ENCODE measurements at regions not wholly inside any gene's neighbourhood (a gene's known extent, or its start where the extent isn't known, plus 50 kb on each side); places are given as distances from the start of the nearest gene placed in this dataset.

DNA sequence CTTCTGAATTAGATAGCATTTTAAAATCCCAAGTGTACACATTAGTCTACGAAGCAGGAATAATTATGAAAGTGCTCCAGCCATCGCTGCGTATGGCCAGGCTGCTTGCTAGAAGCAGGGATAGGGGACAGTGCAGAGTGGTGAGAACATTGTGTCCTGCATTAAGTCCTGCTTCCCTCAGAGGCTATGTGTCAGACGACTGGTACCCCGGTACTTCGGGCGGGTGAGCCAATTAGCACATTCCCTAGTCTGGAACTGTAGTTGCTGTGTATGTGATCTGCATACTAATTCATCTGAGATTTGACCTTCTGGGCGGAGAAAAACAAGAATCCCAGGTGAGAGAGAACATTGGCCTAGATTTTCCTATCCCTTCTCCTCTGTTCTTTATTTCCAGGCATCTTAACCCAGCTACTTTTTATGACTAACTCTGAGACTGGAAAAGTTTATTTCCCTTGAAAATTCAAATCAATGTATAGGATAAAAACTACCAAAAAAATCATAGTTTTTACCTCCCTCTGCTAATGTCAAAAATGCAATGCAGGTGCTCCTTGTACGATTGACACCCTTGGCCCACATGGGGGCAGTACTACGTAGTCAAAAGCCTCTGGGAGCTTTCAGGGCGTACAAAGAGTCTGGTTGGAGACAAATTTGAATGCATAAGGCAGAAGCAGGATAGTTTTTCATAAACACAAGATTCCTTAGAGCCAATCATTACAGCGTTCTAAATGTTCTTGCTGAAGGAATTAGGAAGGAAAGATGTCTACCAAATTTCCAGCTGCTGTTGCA is 764.3 kb downstream of the NOVA1 start:
- POLR2A ChIA-PET: no interaction called here
- no peak overlapping the region for H3K4me2 ChIP-seq (ENCODE audit: insufficient read depth, low read length)
- FAIRE-seq (peak; percentile 55), DNase-seq (ENCODE audit: low read depth, low spot score) (peak; percentile 46)
- no peaks in the 10 kb centered on the region for H3K36me3 ChIP-seq (ENCODE audit: control insufficient read depth in 2 of 2, extremely low read depth in 1 of 2, insufficient read depth in 2 of 2, low read length in 2 of 2)
- H3K9me3 ChIP-seq (replicated peaks; ENCODE audit: control insufficient read depth, insufficient read depth, low read length): no peaks in the 10 kb centered on the region
- H2AFZ ChIP-seq (ENCODE audit: low read depth, low read length): no peak overlapping the region
- no peak overlapping the region for H3K4me3 ChIP-seq (replicated peaks in 1 of 3; ENCODE audit: insufficient read depth in 1 of 3, low read depth in 1 of 3, low read length in 3 of 3)
- H3K4me1 ChIP-seq (ENCODE audit: control insufficient read depth, extremely low read depth, insufficient read depth, low read length): no peaks in the 10 kb centered on the region
- H3K9me1 ChIP-seq (replicated peaks; ENCODE audit: control insufficient read depth, extremely low read depth, insufficient read depth, low read length): no peaks in the 10 kb centered on the region
- H3K9ac ChIP-seq (replicated peaks; ENCODE audit: extremely low read depth, insufficient read depth, low read length): no peak overlapping the region
- H3K27ac ChIP-seq (ENCODE audit: insufficient read depth, low read depth, low read length): no peak overlapping the region
- H3K27me3 ChIP-seq (ENCODE audit: control insufficient read depth in 2 of 2, insufficient read depth in 2 of 2, low read length in 2 of 2): no peaks in the 10 kb centered on the region
- dilution Hi-C loops (cut with MboI; ENCODE audit: extremely low pct_ligation_motif_present, low sequenced_read_pairs) (no loop called here), intact Hi-C loops (cut with micrococcal nuclease) (loop anchor here (1.0 to 5.0 kb wide), 3 partner anchors 175 to 899 kb away; no protein-coding TSS in a partner anchor)
- H4K20me1 ChIP-seq (replicated peaks; ENCODE audit: control insufficient read depth, extremely low read depth, insufficient read depth, low read length): no peaks in the 10 kb centered on the region
- TF ChIP-seq, protein P1, sequence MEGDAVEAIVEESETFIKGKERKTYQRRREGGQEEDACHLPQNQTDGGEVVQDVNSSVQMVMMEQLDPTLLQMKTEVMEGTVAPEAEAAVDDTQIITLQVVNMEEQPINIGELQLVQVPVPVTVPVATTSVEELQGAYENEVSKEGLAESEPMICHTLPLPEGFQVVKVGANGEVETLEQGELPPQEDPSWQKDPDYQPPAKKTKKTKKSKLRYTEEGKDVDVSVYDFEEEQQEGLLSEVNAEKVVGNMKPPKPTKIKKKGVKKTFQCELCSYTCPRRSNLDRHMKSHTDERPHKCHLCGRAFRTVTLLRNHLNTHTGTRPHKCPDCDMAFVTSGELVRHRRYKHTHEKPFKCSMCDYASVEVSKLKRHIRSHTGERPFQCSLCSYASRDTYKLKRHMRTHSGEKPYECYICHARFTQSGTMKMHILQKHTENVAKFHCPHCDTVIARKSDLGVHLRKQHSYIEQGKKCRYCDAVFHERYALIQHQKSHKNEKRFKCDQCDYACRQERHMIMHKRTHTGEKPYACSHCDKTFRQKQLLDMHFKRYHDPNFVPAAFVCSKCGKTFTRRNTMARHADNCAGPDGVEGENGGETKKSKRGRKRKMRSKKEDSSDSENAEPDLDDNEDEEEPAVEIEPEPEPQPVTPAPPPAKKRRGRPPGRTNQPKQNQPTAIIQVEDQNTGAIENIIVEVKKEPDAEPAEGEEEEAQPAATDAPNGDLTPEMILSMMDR (IDR thresholded peaks at IDR 0.05; ENCODE audit: extremely low read depth in 1 of 2, insufficient read depth in 1 of 2, low read depth in 1 of 2, low read length in 2 of 2): peak; percentile 52 to 55
- TF ChIP-seq POLR2AphosphoS5 (IDR thresholded peaks at IDR 0.05; ENCODE audit: insufficient read depth, low read depth, low read length): no peak
- CTCF ChIA-PET: interaction anchor here (0.6 to 2.7 kb wide), 15 partner anchors 11 to 1138 kb away, joined by 3 to 78 read pairs (median 4); no protein-coding TSS in a partner anchor
- no peaks in the 10 kb centered on the region for H3K79me2 ChIP-seq (ENCODE audit: control insufficient read depth, insufficient read depth, low read length)
- BruUV-seq (replicated peaks): no TSS peak

DNA sequence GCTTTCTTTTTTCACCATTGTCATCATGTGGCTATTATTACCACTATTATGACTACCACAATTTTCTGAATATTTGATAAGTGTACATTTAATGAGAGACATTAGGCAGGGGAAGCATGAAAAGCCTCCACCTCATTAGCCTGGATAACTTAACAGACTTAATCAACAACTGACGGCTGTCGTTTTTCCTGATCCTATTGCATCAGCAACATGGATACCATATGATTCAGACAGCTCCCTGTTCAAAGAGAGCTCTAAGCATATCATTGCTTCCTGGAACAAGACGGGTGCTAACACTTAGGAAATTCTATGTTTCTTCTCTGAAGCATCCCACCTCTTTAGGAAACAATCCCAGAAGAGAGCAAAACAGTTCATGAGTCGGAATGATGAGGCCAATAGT is 765.2 kb downstream of the NOVA1 start:
- Histone ChIP-seq H3K4me2 (ENCODE audit: insufficient read depth, low read length) (no peak overlapping the region), H4K20me1 (replicated peaks; ENCODE audit: control insufficient read depth, extremely low read depth, insufficient read depth, low read length) (no peaks in the 10 kb centered on the region), H3K4me3 (replicated peaks in 1 of 3; ENCODE audit: insufficient read depth in 1 of 3, low read depth in 1 of 3, low read length in 3 of 3) (no peak overlapping the region), H3K9ac (replicated peaks; ENCODE audit: extremely low read depth, insufficient read depth, low read length) (no peak overlapping the region), H3K27me3 (ENCODE audit: control insufficient read depth in 2 of 2, insufficient read depth in 2 of 2, low read length in 2 of 2) (no peaks in the 10 kb centered on the region), H3K79me2 (ENCODE audit: control insufficient read depth, insufficient read depth, low read length) (no peaks in the 10 kb centered on the region), H3K4me1 (ENCODE audit: control insufficient read depth, extremely low read depth, insufficient read depth, low read length) (no peaks in the 10 kb centered on the region), H2AFZ (ENCODE audit: low read depth, low read length) (no peak overlapping the region), H3K9me3 (replicated peaks; ENCODE audit: control insufficient read depth, insufficient read depth, low read length) (no peaks in the 10 kb centered on the region), H3K36me3 (ENCODE audit: control insufficient read depth in 2 of 2, extremely low read depth in 1 of 2, insufficient read depth in 2 of 2, low read length in 2 of 2) (no peaks in the 10 kb centered on the region), H3K27ac (ENCODE audit: insufficient read depth, low read depth, low read length) (no peak overlapping the region), H3K9me1 (replicated peaks; ENCODE audit: control insufficient read depth, extremely low read depth, insufficient read depth, low read length) (no peaks in the 10 kb centered on the region)
- DNase-seq (ENCODE audit: low read depth, low spot score) (no peak), FAIRE-seq (no peak)
- dilution Hi-C loops (cut with MboI; ENCODE audit: extremely low pct_ligation_motif_present, low sequenced_read_pairs) (no loop called here), intact Hi-C loops (cut with micrococcal nuclease) (loop anchor here (2.0 to 5.0 kb wide), 2 partner anchors 444 to 900 kb away; no protein-coding TSS in a partner anchor)
- CTCF ChIA-PET: interaction anchor here (0.8 to 2.2 kb wide), 3 partner anchors 176 to 444 kb away, joined by 3 to 20 read pairs (median 13); no protein-coding TSS in a partner anchor
- TF ChIP-seq EZH2 (IDR thresholded peaks at IDR 0.05; ENCODE audit: borderline replicate concordance, low read depth, low read length, severe bottlenecking): no peak
- TF ChIP-seq MYC (IDR thresholded peaks at IDR 0.05; ENCODE audit: low read depth, low read length): no peak
- TF ChIP-seq, protein P2, sequence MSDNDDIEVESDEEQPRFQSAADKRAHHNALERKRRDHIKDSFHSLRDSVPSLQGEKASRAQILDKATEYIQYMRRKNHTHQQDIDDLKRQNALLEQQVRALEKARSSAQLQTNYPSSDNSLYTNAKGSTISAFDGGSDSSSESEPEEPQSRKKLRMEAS (IDR thresholded peaks at IDR 0.05; ENCODE audit: insufficient read depth, insufficient read length): no peak
- no peak for TF ChIP-seq JUN (IDR thresholded peaks at IDR 0.05; ENCODE audit: borderline replicate concordance, insufficient read depth, insufficient read length, low read depth)
- no peak for TF ChIP-seq POLR2AphosphoS5 (IDR thresholded peaks at IDR 0.05; ENCODE audit: insufficient read depth, low read depth, low read length)
- TF ChIP-seq POLR2A (IDR thresholded peaks at IDR 0.05; ENCODE audit: low read depth, low read length): no peak
- TF ChIP-seq FOS (IDR thresholded peaks at IDR 0.05; ENCODE audit: borderline replicate concordance, insufficient read depth, low read length): no peak
- no peak for TF ChIP-seq GATA2 (IDR thresholded peaks at IDR 0.05; ENCODE audit: insufficient read depth, insufficient read length, low read depth, low read length)
- TF ChIP-seq, protein P1 (IDR thresholded peaks at IDR 0.05; ENCODE audit: extremely low read depth in 1 of 2, insufficient read depth in 1 of 2, low read depth in 1 of 2, low read length in 2 of 2): no peak
- POLR2A ChIA-PET: no interaction called here
- BruUV-seq (replicated peaks): no TSS peak
